ENCODE measurements at regions not wholly inside any gene's neighbourhood (a gene's known extent, or its start where the extent isn't known, plus 50 kb on each side); places are given as distances from the start of the nearest gene placed in this dataset.

DNA sequence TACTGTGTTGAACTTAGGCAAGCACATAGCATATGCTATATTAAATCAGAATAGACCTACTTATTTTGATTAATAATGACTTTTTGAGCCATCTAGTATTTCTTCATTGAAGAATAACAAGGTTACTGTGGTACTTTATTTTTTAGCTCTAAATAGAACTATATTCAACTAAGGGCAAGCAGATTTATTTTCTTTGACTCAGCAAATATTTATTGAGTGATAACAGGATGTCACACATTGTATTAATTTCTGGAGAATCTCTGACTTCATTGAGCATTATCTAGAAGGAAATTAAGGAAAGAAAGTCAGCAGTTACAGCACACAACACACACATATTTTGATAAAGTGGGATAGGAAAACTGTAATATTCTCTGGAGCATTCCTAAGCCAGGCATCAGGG is 407.4 kb downstream of the CD109 start:
- ChIA-PET CTCF (interaction anchor here (0.7 kb wide), 1 partner anchor 13 kb away, joined by 3 read pairs; no protein-coding TSS in a partner anchor), POLR2A (ENCODE audit: low non-redundant PET) (no interaction called here)
- DNase-seq (ENCODE audit: low spot score), result no peak
- TF ChIP-seq, protein P1, sequence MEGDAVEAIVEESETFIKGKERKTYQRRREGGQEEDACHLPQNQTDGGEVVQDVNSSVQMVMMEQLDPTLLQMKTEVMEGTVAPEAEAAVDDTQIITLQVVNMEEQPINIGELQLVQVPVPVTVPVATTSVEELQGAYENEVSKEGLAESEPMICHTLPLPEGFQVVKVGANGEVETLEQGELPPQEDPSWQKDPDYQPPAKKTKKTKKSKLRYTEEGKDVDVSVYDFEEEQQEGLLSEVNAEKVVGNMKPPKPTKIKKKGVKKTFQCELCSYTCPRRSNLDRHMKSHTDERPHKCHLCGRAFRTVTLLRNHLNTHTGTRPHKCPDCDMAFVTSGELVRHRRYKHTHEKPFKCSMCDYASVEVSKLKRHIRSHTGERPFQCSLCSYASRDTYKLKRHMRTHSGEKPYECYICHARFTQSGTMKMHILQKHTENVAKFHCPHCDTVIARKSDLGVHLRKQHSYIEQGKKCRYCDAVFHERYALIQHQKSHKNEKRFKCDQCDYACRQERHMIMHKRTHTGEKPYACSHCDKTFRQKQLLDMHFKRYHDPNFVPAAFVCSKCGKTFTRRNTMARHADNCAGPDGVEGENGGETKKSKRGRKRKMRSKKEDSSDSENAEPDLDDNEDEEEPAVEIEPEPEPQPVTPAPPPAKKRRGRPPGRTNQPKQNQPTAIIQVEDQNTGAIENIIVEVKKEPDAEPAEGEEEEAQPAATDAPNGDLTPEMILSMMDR (conservative IDR thresholded peaks at IDR 0.05; ENCODE audit: low read depth), result no peak
- no peak overlapping the region for H3K27ac ChIP-seq

DNA sequence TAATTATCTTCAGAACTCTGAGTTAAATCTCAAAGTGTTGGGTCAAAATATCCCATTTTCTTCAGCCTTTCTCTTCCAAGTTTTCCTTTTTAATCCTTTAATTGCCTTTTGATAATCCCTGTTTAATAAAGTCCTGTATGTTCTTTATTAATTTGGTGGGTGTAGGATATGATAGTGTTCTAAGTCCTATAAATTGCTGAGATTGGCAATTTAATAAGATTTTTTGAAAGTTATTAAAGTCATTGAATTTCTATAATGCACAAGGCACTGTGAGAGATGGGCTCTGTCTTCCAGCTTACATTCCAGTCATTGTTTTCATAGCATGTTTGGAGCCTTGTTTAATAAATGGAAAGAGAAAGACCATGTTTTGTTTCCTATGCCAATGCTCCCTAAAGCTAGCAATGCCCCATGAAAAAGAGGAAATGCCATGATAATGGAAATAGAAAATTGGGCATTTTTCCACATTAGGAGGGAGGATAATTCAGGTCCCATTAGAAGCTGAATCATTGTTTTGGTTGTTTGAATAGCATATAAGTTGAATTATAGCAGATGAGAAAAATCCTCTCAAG is 404.8 kb downstream of the CD109 start:
- TF ChIP-seq, protein P1 (conservative IDR thresholded peaks at IDR 0.05; ENCODE audit: low read depth), result no peak
- POLR2A ChIA-PET (ENCODE audit: low non-redundant PET), result no interaction called here
- no peak overlapping the region for H3K27ac ChIP-seq
- CTCF ChIA-PET, result interaction anchor here (0.7 to 0.8 kb wide), 2 partner anchors 24 to 531 kb away, joined by 3 to 6 read pairs; no protein-coding TSS in a partner anchor
- DNase-seq (ENCODE audit: low spot score), result no peak

DNA sequence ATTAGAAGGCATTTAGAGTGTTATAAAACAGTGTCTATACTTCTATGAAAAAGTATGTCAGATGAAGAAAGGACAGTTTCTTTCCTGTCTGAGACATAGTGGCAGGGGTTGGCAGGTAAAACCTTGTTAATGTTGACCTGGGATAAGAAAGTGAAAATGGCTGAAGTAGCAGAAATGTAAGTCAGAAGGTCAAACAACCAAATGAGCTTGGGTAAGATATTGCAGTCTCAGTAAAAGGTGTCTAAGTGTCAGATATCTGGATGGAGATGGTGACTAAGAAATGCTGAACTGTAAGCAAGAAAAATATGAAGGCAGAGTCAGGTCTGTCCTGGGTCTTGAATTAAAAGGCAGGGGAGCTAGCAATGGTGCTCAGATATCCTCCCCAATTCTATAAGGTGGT is 400.3 kb downstream of the CD109 start:
- DNase-seq (ENCODE audit: low spot score), result no peak
- H3K27ac ChIP-seq, result no peak overlapping the region
- CTCF ChIA-PET, result interaction anchor here (0.5 kb wide), 1 partner anchor 126 kb away, joined by 3 read pairs; no protein-coding TSS in a partner anchor
- TF ChIP-seq, protein P1 (conservative IDR thresholded peaks at IDR 0.05; ENCODE audit: low read depth), result no peak
- POLR2A ChIA-PET (ENCODE audit: low non-redundant PET), result no interaction called here

DNA sequence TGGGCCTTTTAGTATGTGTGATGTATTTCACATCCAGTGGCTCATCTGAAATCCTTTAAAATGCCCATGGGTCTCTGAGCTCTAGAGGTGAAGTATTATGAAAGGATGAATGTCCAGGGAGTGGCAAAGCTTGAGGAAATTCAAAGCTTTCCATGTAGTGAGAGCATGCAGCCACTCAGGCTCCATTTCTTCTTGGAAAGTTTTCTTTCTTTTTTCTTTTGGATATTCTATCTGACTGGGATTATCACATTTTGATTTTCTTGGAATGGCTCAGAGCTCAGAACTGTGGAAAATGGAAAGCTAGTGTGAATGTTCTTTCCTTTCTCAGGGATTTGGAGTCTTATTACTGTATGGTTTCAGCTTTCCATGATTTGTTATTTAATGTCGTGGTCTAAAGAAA is 397.4 kb downstream of the CD109 start:
- TF ChIP-seq, protein P1 (conservative IDR thresholded peaks at IDR 0.05; ENCODE audit: low read depth), result no peak
- POLR2A ChIA-PET (ENCODE audit: low non-redundant PET), result no interaction called here
- DNase-seq (ENCODE audit: low spot score), result no peak
- no peak overlapping the region for H3K27ac ChIP-seq
- CTCF ChIA-PET, result interaction anchor here (0.6 to 0.7 kb wide), 2 partner anchors 38 to 205 kb away, joined by 3 to 6 read pairs; no protein-coding TSS in a partner anchor

DNA sequence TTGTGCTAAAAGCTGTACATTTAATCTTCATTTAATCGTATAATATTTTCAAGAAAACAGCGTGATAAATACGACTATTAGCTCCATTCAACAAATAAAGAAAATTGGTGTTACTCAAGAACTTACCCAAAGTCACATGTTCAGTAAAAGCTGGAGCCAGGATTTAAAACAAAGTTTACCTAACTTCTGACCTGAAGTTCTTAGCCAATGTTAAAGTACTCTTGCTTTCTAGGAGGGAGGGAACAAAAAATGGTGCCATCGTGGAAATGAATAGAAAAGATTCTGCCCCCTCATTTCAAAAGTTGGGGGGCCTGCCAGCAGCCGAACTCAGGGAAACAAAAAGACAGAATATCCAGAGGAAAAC is 395.8 kb downstream of the CD109 start:
- ChIA-PET CTCF (interaction anchor here (0.6 to 1.7 kb wide), 19 partner anchors 13 to 1323 kb away, joined by 3 to 11 read pairs (median 3); no protein-coding TSS in a partner anchor), POLR2A (ENCODE audit: low non-redundant PET) (no interaction called here)
- H3K27ac ChIP-seq, result no peak overlapping the region
- TF ChIP-seq, protein P1 (conservative IDR thresholded peaks at IDR 0.05; ENCODE audit: low read depth), result no peak
- no peak for DNase-seq (ENCODE audit: low spot score)

DNA sequence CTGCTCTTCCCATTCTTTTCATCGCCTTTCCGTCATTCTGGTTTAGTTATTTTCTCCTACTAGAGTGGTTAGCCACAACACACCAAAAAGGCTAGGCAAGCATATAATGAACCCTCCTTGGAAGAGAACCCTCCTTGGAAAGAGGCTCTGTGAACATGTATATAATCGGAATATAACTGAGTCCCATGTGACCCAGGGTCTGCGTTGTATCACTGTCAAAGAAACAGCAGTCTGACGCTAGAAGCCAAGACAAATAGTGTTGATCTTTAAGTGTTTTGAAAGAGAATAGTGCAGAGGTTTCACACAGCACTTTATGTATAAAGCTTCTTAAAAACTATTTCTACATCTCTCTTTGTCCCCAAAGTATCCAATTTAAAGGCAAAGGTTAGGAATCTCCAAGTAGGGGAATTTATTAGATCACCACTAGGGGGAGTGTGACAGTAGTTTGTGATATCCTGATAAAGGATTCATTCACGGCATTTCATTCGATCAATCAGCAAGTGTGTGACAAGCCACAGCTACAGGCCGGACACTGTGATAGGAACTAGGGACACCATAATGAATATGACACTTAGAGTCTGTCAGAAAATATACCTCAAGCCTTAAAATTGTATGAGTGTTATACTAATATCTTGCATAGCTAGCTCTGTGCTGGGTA is 395.3 kb downstream of the CD109 start:
- ChIA-PET POLR2A (ENCODE audit: low non-redundant PET) (no interaction called here), CTCF (interaction anchor here (0.6 to 1.7 kb wide), 24 partner anchors 13 to 1324 kb away, joined by 3 to 11 read pairs (median 3); no protein-coding TSS in a partner anchor)
- TF ChIP-seq, protein P1 (conservative IDR thresholded peaks at IDR 0.05; ENCODE audit: low read depth), result peak; percentile 83
- peak; percentile 45 for DNase-seq (ENCODE audit: low spot score)
- H3K27ac ChIP-seq, result no peak overlapping the region
